Suprapubic skin (tissue), 3 donors: ENCODE measurements at regions not wholly inside any gene's neighbourhood (a gene's known extent, or its start where the extent isn't known, plus 50 kb on each side); places are given as distances from the start of the nearest gene placed in this dataset.

Experiments used
- CTCF ChIP-seq, 2 donors: fragments of 200-600 bp in 1 of 2; fragments of 450-650 bp in 1 of 2; sonication (generic) in 1 of 2; IDR thresholded peaks; one replicate each; pipeline ENCODE4 v1.5.1; 2016 to 2019; ENCODE audit warnings: antibody characterized with exemption in 2 of 2, mild to moderate bottlenecking in 1 of 2, moderate library complexity in 1 of 2
- EP300 ChIP-seq: sonication (generic); formaldehyde crosslinking; IDR thresholded peaks from one replicate; pipeline ENCODE4 v1.6.1; 2017; ENCODE audit warnings: antibody characterized with exemption

- TF ChIP-seq CTCF (IDR thresholded peaks at IDR 0.05) (no peak), EP300 (no peak)
Measured at GRCh38 chr11:112831969-112832766, 129.1 kb upstream of the NCAM1 start.
